GM12878 (cell line): ENCODE measurements at regions not wholly inside any gene's neighbourhood (a gene's known extent, or its start where the extent isn't known, plus 50 kb on each side); places are given as distances from the start of the nearest gene placed in this dataset.

Source experiments
- ATAC-seq: fragments of 200-7000 bp; cut with Tn5 transposase; 3 replicates; pipeline ENCODE4 v1.9.1; 2020; ENCODE audit warnings: mild to moderate bottlenecking, moderate library complexity
- BruUV-seq: library from RNA; stranded (reverse); fragments of 400-500 nt; replicated peaks from 2 replicates; lab custom pipeline; 2021; lab: Mats Ljungman, UMichigan
- CTCF ChIA-PET: fragments of 300-600 bp; sonication (Branson Sonifier 250); formaldehyde crosslinking; extraction: SDS; loops from one replicate; lab custom pipeline; 2021; ENCODE audit warnings: inconsistent platforms; lab: Yijun Ruan, JAX
- POLR2A ChIA-PET: fragments of 350-600 bp; formaldehyde crosslinking; extraction: SDS; loops from one replicate; lab custom pipeline; 2021; ENCODE audit warnings: inconsistent platforms; lab: Charles Lee
- RAD21 ChIA-PET: fragments of 300-600 bp; sonication (Branson Sonifier 250); formaldehyde crosslinking; loops from one replicate; lab custom pipeline; 2023; ENCODE audit warnings: antibody characterized with exemption; ENCODE audit not compliant: unreplicated experiment; lab: Charles Lee
- SMC1A ChIA-PET: fragments of 300-600 bp; sonication (Branson Sonifier 250); formaldehyde crosslinking; loops from one replicate; lab custom pipeline; 2023; ENCODE audit not compliant: unreplicated experiment, uncharacterized antibody; lab: Charles Lee
- DNase-seq: peaks from one replicate; pipeline ENCODE4 v3.0.0-alpha.2; 2011; ENCODE audit warnings: low read depth, low spot score
- FAIRE-seq: peaks from 3 replicates; lab custom pipeline; 2011; peaks lifted over from hg19 to GRCh38; lab: Jason Lieb, UNC
- H2AFZ ChIP-seq: 2 replicates; pipeline ENCODE4 v1.6.0; 2011; ENCODE audit warnings: low read depth, low read length, control low read depth; ENCODE audit not compliant: control insufficient read depth
- H3K27ac ChIP-seq: 2 replicates; pipeline ENCODE4 v1.5.1; 2011; ENCODE audit warnings: control low read depth; ENCODE audit not compliant: control insufficient read depth, insufficient read depth
- H3K27me3 ChIP-seq, 2 experiments: replicated peaks in 1 of 2; 2 replicates each; pipeline versions ENCODE4 v1.6.0 to v1.6.1; 2011; ENCODE audit warnings: low read length in 1 of 2; ENCODE audit not compliant: control insufficient read depth in 2 of 2, insufficient read depth in 2 of 2
- H3K36me3 ChIP-seq, 2 experiments: 2 replicates each; pipeline ENCODE4 v1.5.1; 2011; ENCODE audit warnings: low read length in 1 of 2; ENCODE audit not compliant: control insufficient read depth in 2 of 2, insufficient read depth in 2 of 2
- H3K4me1 ChIP-seq: 2 replicates; pipeline ENCODE4 v1.6.1; 2011; ENCODE audit warnings: mild to moderate bottlenecking, low read length, moderate library complexity, mixed read lengths; ENCODE audit not compliant: control insufficient read depth, insufficient read depth
- H3K4me2 ChIP-seq: 2 replicates; pipeline ENCODE4 v1.6.0; 2011; ENCODE audit warnings: control low read depth; ENCODE audit not compliant: control insufficient read depth, insufficient read depth
- H3K4me3 ChIP-seq: fragments of 200-600 bp; sonication (generic); 2 replicates; pipeline ENCODE4 v1.5.1; 2016
- H3K79me2 ChIP-seq: 2 replicates; pipeline ENCODE4 v1.6.0; 2011; ENCODE audit warnings: low read length; ENCODE audit not compliant: control insufficient read depth, insufficient read depth
- H3K9ac ChIP-seq: 2 replicates; pipeline ENCODE4 v1.8.0; 2011; ENCODE audit warnings: low read length, control low read depth, mixed read lengths; ENCODE audit not compliant: control insufficient read depth, insufficient read depth
- H3K9me3 ChIP-seq: replicated peaks from 3 replicates; pipeline ENCODE4 v1.5.1; 2011; ENCODE audit warnings: mild to moderate bottlenecking, low read length; ENCODE audit not compliant: control insufficient read depth, insufficient read depth
- H4K20me1 ChIP-seq: 2 replicates; pipeline ENCODE4 v1.6.0; 2011; ENCODE audit not compliant: control insufficient read depth, insufficient read depth
- BACH1 ChIP-seq: fragments of 450-650 bp; IDR thresholded peaks from 2 replicates; pipeline ENCODE4 v1.6.1; 2017; ENCODE audit warnings: mild to moderate bottlenecking, borderline replicate concordance
- BRCA1 ChIP-seq: IDR thresholded peaks from 2 replicates; pipeline ENCODE4 v1.6.1; 2011; ENCODE audit warnings: low read depth, low read length, improper control_type of control experiment
- HCFC1 ChIP-seq: fragments of 150-350 bp; IDR thresholded peaks from 2 replicates; pipeline ENCODE4 v1.6.1; 2014; ENCODE audit warnings: low read length
- NFYA ChIP-seq: IDR thresholded peaks from 2 replicates; pipeline ENCODE4 v1.6.1; 2011; ENCODE audit warnings: low read depth, mild to moderate bottlenecking, low read length, improper control_type of control experiment, borderline replicate concordance
- RELA ChIP-seq: fragments of 450-650 bp; IDR thresholded peaks from 2 replicates; pipeline ENCODE4 v1.8.0; 2014; ENCODE audit warnings: borderline replicate concordance; ENCODE audit not compliant: partially characterized antibody
- RELB ChIP-seq: fragments of 450-650 bp; IDR thresholded peaks from 2 replicates; pipeline ENCODE4 v1.6.1; 2017; ENCODE audit warnings: low read depth, mild to moderate bottlenecking, moderate library complexity
- SMAD1 ChIP-seq: fragments of 450-650 bp; IDR thresholded peaks from 2 replicates; pipeline ENCODE4 v1.6.1; 2018; ENCODE audit warnings: mild to moderate bottlenecking, low read depth; ENCODE audit not compliant: partially characterized antibody
- in situ Hi-C: fragments of 300-500 bp; cut with MboI; formaldehyde crosslinking; loops from 9 replicates; pipeline ENCODE4 v1.14.3; 2018; ENCODE audit warnings: mixed read lengths
- intact Hi-C: fragments of 100-400 bp; cut with micrococcal nuclease; formaldehyde crosslinking; loops from one replicate; pipeline ENCODE4 v1.14.2; 2022; ENCODE audit not compliant: unreplicated experiment

DNA sequence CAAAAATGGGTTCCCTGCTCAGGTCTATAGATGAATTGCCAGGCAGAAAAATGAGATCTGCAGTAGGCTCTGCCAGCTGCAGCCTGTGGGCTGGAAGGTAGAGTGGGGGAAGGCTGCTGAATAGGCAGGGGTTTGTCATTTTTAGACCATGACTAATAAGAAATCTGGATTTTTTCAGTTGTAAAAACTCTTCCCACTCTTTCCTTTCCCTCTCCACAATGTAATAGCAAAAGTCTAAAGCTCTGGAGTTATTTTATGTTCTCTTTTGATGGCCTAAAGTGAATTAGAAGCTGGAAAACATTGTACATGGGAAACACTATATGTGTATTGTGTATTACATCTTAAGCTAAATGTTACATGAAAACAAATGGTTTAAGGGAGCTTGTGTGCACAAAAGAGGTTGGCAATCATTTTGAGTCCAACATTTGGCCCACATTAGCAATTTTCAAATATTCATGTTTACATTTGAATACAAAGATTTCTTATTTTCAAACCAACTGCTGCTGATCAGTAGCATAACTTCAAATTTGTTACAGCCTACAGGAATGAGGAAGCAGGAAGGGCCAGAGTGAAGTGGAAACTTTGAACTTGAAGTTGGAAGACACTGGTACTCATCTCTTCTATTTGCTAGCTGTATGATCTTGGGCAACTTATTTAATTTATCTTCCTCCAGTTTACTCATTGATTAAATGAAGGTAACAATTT is 407.1 kb downstream of the SLC4A3 start:
- no peak overlapping the region for H3K9ac ChIP-seq
- H3K36me3 ChIP-seq: no peaks in the 10 kb centered on the region
- no peaks in the 10 kb centered on the region for H3K9me3 ChIP-seq
- DNase-seq (no peak), ATAC-seq (no peak), FAIRE-seq (no peak)
- ChIA-PET RAD21 (no interaction called here), SMC1A (interaction anchor here (1.4 kb wide), 1 partner anchor 14 kb away, joined by 4 read pairs; no protein-coding TSS in a partner anchor), POLR2A (no interaction called here), CTCF (no interaction called here)
- intact Hi-C loops (no loop called here), in situ Hi-C loops (no loop called here)
- TF ChIP-seq SMAD1: no peak
- TF ChIP-seq BACH1: no peak
- H3K4me1 ChIP-seq: no peaks in the 10 kb centered on the region
- no peaks in the 10 kb centered on the region for H3K79me2 ChIP-seq
- H4K20me1 ChIP-seq: no peaks in the 10 kb centered on the region
- BruUV-seq: no TSS peak
- no peak overlapping the region for H3K4me3 ChIP-seq
- no peak overlapping the region for H3K4me2 ChIP-seq
- H3K27ac ChIP-seq: no peak overlapping the region
- no peak overlapping the region for H2AFZ ChIP-seq
- no peaks in the 10 kb centered on the region; a peak in 1 of 4 replicates for H3K27me3 ChIP-seq

- FAIRE-seq (no peak), ATAC-seq (no peak), DNase-seq (no peak)
- no peak overlapping the region for H3K9ac ChIP-seq
- in situ Hi-C loops: no loop called here
- ChIA-PET POLR2A (no interaction called here), SMC1A (no interaction called here), RAD21 (no interaction called here), CTCF (no interaction called here)
- no peaks in the 10 kb centered on the region for H3K9me3 ChIP-seq
- H3K4me3 ChIP-seq: no peak overlapping the region
- BruUV-seq: no TSS peak
- no peaks in the 10 kb centered on the region for H4K20me1 ChIP-seq
- intact Hi-C loops: no loop called here
- H3K4me2 ChIP-seq: no peak overlapping the region
- H3K27me3 ChIP-seq: no peaks in the 10 kb centered on the region; a peak in 2 of 4 replicates
- H3K27ac ChIP-seq: no peak overlapping the region
- no peak overlapping the region for H2AFZ ChIP-seq
- no peaks in the 10 kb centered on the region for H3K36me3 ChIP-seq
- H3K4me1 ChIP-seq: no peaks in the 10 kb centered on the region
- no peak for TF ChIP-seq RELB
- no peak for TF ChIP-seq RELA
- no peak for TF ChIP-seq NFYA
- no peak for TF ChIP-seq SMAD1
- TF ChIP-seq BRCA1: no peak
- no peak for TF ChIP-seq HCFC1
- no peaks in the 10 kb centered on the region for H3K79me2 ChIP-seq
Measured at GRCh38 chr2:220036431-220036830, 409.0 kb downstream of the SLC4A3 start.
